Hepatic stellate cell (primary cell): ENCODE measurements at regions not wholly inside any gene's neighbourhood (a gene's known extent, or its start where the extent isn't known, plus 50 kb on each side); places are given as distances from the start of the nearest gene placed in this dataset.
"Not testable (repeated sequence)": the region's sequence is repeated elsewhere in the genome, so short reads cannot be mapped to it uniquely, and the experiment has no call there.

Experiments used
- DNase-seq: peaks from one replicate; pipeline ENCODE4 v3.0.0; 2011; ENCODE audit warnings: low spot score

GRCh38 chr15:96181873-96182301 lies 148.6 kb upstream of the NR2F2 start:
- DNase-seq = peak; percentile 52

- DNase-seq = no peak
These were observed 147.6 kb upstream of the NR2F2 start for GRCh38 chr15:96182736-96183513.

- no peak for DNase-seq
These were observed 147.0 kb upstream of the NR2F2 start for GRCh38 chr15:96183514-96183850.

- DNase-seq = no peak
These were observed 146.6 kb upstream of the NR2F2 start for GRCh38 chr15:96183867-96184266.

- DNase-seq = no peak
These were observed 146.2 kb upstream of the NR2F2 start for GRCh38 chr15:96184297-96184696.

GRCh38 chr15:96186105-96186504 lies 144.4 kb upstream of the NR2F2 start:
- DNase-seq = no peak

- no peak for DNase-seq
These were observed 142.9 kb upstream of the NR2F2 start for GRCh38 chr15:96187341-96188305.

- no peak for DNase-seq
These were observed 132.8 kb upstream of the NR2F2 start for GRCh38 chr15:96197721-96198120.

GRCh38 chr15:96199111-96199510 lies 131.4 kb upstream of the NR2F2 start:
- no peak for DNase-seq

- DNase-seq = no peak
These were observed 130.0 kb upstream of the NR2F2 start for GRCh38 chr15:96200357-96200967.

- DNase-seq = no peak
These were observed 128.8 kb upstream of the NR2F2 start for GRCh38 chr15:96201696-96202095.

GRCh38 chr15:96205588-96205987 lies 124.9 kb upstream of the NR2F2 start:
- DNase-seq = not testable (repeated sequence)

GRCh38 chr15:96207377-96208006 lies 123.0 kb upstream of the NR2F2 start:
- no peak for DNase-seq

- no peak for DNase-seq
These were observed 121.2 kb upstream of the NR2F2 start for GRCh38 chr15:96209285-96209735.

GRCh38 chr15:96213045-96213444 lies 117.5 kb upstream of the NR2F2 start:
- no peak for DNase-seq

GRCh38 chr15:96213896-96214295 lies 116.6 kb upstream of the NR2F2 start:
- no peak for DNase-seq

GRCh38 chr15:96216481-96216880 lies 114.0 kb upstream of the NR2F2 start:
- DNase-seq = not testable (repeated sequence)

- no peak for DNase-seq
These were observed 112.5 kb upstream of the NR2F2 start for GRCh38 chr15:96217983-96218382.

- DNase-seq = no peak
These were observed 111.7 kb upstream of the NR2F2 start for GRCh38 chr15:96218623-96219455.

GRCh38 chr15:96219681-96220080 lies 110.8 kb upstream of the NR2F2 start:
- no peak for DNase-seq

GRCh38 chr15:96220657-96221056 lies 109.8 kb upstream of the NR2F2 start:
- DNase-seq = no peak
